ENCODE measurements at regions not wholly inside any gene's neighbourhood (a gene's known extent, or its start where the extent isn't known, plus 50 kb on each side); places are given as distances from the start of the nearest gene placed in this dataset.

GRCh38 chr7:92961961-92962360 lies 125.6 kb upstream of the CDK6 start:
- WGBS, 2 donors, result 60 to 79% methylated on average over 2 of the region's 2 CpGs
- TF ChIP-seq POLR2A (IDR thresholded peaks at IDR 0.05), result no peak
- no peak for TF ChIP-seq CTCF (IDR thresholded peaks at IDR 0.05)
- Histone ChIP-seq H3K27me3 (no peaks in the 10 kb centered on the region), H3K4me1 (no peaks in the 10 kb centered on the region), H3K36me3 (no peaks in the 10 kb centered on the region), H3K9me3 (peaks cover 0 to under 1% (median 0%) of the 10 kb centered on the region in 3 donors), H3K27ac (no peak overlapping the region), H3K4me3 (no peak overlapping the region)
- intact Hi-C loops (cut with DNase I), result no loop called here
- DNase-seq, result no peak

- intact Hi-C loops (cut with DNase I), result no loop called here
Measured at GRCh38 chr7:92956575-92956974, 120.2 kb upstream of the CDK6 start.

GRCh38 chr7:92955081-92955480 lies 118.7 kb upstream of the CDK6 start:
- 56 to 66% methylated on average over 6 of the region's 6 CpGs for WGBS, 2 donors
- Histone ChIP-seq H3K4me1 (no peaks in the 10 kb centered on the region), H3K27me3 (no peaks in the 10 kb centered on the region), H3K9me3 (peaks cover 0 to 15% (median 0%) of the 10 kb centered on the region in 3 donors), H3K4me3 (no peak overlapping the region), H3K27ac (no peak overlapping the region), H3K36me3 (no peaks in the 10 kb centered on the region)
- intact Hi-C loops (cut with DNase I), result no loop called here
- no peak for TF ChIP-seq CTCF (IDR thresholded peaks at IDR 0.05)
- no peak for DNase-seq

More at GRCh38 chr7:92956575-92956974, 120.2 kb upstream of the CDK6 start:
- no peak for TF ChIP-seq CTCF (IDR thresholded peaks at IDR 0.05)
- TF ChIP-seq POLR2A (IDR thresholded peaks at IDR 0.05), result no peak
- Histone ChIP-seq H3K4me3 (no peak overlapping the region), H3K36me3 (no peaks in the 10 kb centered on the region), H3K4me1 (no peaks in the 10 kb centered on the region), H3K27ac (no peak overlapping the region), H3K9me3 (peaks cover 0 to 15% (median 0%) of the 10 kb centered on the region in 3 donors), H3K27me3 (no peaks in the 10 kb centered on the region)
- WGBS, 2 donors, result 68 to 86% methylated on average over 2 of the region's 2 CpGs
- no peak for DNase-seq

GRCh38 chr7:92953657-92954056 lies 117.3 kb upstream of the CDK6 start:
- TF ChIP-seq POLR2A (IDR thresholded peaks at IDR 0.05) (no peak), CTCF (IDR thresholded peaks at IDR 0.05) (no peak)
- H3K9me3 ChIP-seq, result peaks cover 0 to 15% (median 0%) of the 10 kb centered on the region in 3 donors

GRCh38 chr7:92949748-92950147 lies 113.4 kb upstream of the CDK6 start:
- H3K36me3 ChIP-seq, result no peaks in the 10 kb centered on the region
- no peaks in the 10 kb centered on the region for H3K27me3 ChIP-seq
- H3K4me3 ChIP-seq, result no peak overlapping the region
- DNase-seq, result no peak
- peaks cover 0 to under 1% (median 0%) of the 10 kb centered on the region in 3 donors for H3K4me1 ChIP-seq
- no peaks in the 10 kb centered on the region for H3K9me3 ChIP-seq
- intact Hi-C loops (cut with DNase I), result no loop called here
- 63 to 85% methylated on average over 1 of the region's 1 CpG for WGBS, 2 donors
- H3K27ac ChIP-seq, result no peak overlapping the region
- TF ChIP-seq POLR2A (IDR thresholded peaks at IDR 0.05) (no peak), CTCF (IDR thresholded peaks at IDR 0.05) (no peak)

More at GRCh38 chr7:92953657-92954056, 117.3 kb upstream of the CDK6 start:
- 35% methylated on average over 2 of the region's 2 CpGs for WGBS, 2 donors
- no peak for DNase-seq
- no peak overlapping the region for H3K27ac ChIP-seq
- H3K4me3 ChIP-seq, result no peak overlapping the region
- H3K27me3 ChIP-seq, result no peaks in the 10 kb centered on the region
- no peaks in the 10 kb centered on the region for H3K36me3 ChIP-seq
- H3K4me1 ChIP-seq, result no peaks in the 10 kb centered on the region
- intact Hi-C loops (cut with DNase I), result no loop called here
